Activated naive CD8-positive, alpha-beta T cell treated with anti-CD3 and anti-CD28 coated beads, Interleukin-2, amount 50 U/mL, for 16 hours (primary cell): ENCODE measurements at regions not wholly inside any gene's neighbourhood (a gene's known extent, or its start where the extent isn't known, plus 50 kb on each side); places are given as distances from the start of the nearest gene placed in this dataset.
"Not testable (repeated sequence)": the region's sequence is repeated elsewhere in the genome, so short reads cannot be mapped to it uniquely, and the experiment has no call there.

Experiments
- DNase-seq: peaks from one replicate; pipeline ENCODE4 v3.0.0-alpha.2; 2020; ENCODE audit warnings: low read depth, low spot score

DNA sequence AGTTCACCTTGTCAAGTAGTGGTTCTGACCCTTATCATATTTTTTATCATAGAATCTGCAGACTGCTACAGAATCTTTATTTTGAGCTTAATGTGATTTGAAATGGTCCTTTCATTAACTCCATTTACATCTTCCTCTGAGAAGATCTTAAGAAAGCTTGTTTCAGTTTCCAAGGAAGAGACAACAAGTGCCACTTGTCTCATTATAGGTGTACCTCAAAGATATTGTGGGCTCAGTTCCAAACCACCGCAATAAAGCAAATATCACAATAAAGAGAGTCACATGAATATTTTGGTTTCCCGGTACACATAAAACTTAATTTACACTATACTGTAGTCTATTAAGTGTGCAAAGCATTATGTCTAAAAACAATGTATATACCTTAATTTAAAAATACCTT, 66.4 kb upstream of the ATXN1 start:
- DNase-seq = no peak

GRCh38 chr6:16825784-16826183, 64.5 kb upstream of the ATXN1 start:
- no peak for DNase-seq

- DNase-seq = no peak
Observed at GRCh38 chr6:16824845-16825685, 63.8 kb upstream of the ATXN1 start.

- DNase-seq = no peak
Observed at GRCh38 chr6:16823718-16824352, 62.6 kb upstream of the ATXN1 start.

GRCh38 chr6:16822975-16823717, 61.9 kb upstream of the ATXN1 start:
- DNase-seq = no peak

- no peak for DNase-seq
Observed at GRCh38 chr6:16822529-16822928, 61.3 kb upstream of the ATXN1 start.

DNA sequence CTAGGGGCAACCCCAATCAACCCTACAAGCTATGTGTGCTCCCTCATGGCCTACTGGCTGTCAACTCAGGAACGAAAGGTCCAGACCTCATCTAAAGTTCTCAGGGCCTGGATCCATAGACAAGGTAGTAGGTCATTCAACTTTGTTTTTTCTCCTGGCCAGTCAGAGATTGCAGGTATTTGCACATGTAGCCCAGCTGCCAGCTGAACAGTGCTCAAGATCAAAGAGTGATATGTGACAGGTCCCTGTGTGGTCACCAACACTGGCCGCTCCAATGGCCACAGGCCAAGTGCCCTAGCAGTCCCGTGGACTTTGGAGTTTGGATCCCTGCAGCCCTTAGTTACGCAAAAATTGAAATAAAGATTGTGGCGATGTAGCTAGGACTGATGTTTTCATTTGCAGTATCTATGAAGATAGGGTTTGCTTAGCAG, 60.6 kb upstream of the ATXN1 start:
- DNase-seq = no peak

DNA sequence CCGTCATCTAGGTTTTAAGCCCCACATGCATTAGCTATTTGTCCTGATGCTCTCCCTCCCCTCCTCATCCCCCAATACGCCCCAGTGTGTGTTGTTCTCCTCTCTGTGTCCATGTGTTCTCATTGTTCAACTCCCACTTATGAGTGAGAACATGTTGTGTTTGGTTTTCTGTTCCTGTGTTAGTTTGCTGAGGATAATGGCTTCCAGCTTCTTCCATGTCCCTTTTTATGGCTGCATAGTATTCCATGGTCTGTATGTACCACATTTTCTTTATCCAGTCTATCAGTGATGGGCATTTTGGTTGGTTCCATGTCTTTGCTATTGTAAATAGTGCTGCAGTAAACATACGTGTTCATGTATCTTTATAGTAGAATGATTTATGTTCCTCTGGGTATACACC, 59.0 kb upstream of the ATXN1 start:
- not testable (repeated sequence) for DNase-seq

DNA sequence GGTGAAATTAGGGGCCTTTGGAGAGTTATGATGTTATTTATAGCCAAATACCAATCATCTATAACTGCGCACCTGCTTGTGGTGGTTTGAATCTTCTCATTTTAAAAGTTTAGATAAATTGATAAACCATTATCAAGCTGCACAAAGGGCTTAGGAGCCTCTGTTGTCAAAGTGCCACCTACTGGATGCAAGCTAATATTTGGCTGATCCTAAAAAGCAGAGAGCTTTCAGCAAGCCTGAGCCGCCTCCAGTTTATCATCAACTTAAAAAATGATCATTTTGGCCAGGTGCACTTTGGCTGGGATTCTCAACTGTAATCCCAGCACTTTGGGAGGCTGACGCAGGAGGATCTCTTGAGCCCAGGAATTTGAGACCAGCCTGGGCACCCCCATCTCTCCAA, 58.5 kb upstream of the ATXN1 start:
- no peak for DNase-seq

- no peak for DNase-seq
Observed at GRCh38 chr6:16818992-16819626, 57.8 kb upstream of the ATXN1 start.

DNA sequence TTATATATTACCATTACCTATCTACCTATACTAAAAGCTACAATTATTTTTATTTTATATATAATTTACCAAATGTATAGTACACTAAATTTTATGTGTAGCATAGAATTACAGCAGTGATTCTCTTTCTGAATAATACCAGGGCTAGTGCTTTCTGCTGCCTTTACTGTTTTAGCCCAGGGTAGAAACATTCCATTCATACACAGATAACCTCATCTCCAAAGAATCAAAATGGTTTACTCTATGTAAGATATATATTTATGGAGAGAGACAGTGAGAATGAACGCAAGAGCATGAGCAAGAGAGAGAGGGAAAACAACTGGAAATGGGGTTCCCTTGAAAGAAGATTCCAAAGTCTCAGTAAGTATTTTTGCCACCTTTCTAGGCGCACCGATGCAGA, 56.3 kb upstream of the ATXN1 start:
- DNase-seq = no peak

DNA sequence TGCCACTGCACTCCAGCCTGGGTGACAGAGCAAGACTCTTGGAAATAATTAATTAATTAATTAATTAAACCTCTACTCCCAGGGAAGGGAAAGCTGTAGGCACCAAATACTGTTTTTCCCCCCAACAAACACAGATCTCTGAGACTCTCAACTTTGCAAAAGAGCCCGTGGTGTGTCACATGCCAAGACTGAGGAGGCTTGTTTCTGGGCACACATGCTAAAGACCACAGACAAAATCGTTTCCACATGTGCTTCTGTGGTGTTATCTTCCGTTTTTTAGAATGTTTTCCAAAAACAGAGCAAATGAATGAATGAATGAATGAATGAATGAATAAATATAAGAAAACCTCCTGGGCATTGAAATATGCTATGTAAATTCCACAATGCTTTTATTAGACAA, 55.6 kb upstream of the ATXN1 start:
- DNase-seq = no peak

- DNase-seq = no peak
Observed at GRCh38 chr6:16812993-16813392, 51.7 kb upstream of the ATXN1 start.

DNA sequence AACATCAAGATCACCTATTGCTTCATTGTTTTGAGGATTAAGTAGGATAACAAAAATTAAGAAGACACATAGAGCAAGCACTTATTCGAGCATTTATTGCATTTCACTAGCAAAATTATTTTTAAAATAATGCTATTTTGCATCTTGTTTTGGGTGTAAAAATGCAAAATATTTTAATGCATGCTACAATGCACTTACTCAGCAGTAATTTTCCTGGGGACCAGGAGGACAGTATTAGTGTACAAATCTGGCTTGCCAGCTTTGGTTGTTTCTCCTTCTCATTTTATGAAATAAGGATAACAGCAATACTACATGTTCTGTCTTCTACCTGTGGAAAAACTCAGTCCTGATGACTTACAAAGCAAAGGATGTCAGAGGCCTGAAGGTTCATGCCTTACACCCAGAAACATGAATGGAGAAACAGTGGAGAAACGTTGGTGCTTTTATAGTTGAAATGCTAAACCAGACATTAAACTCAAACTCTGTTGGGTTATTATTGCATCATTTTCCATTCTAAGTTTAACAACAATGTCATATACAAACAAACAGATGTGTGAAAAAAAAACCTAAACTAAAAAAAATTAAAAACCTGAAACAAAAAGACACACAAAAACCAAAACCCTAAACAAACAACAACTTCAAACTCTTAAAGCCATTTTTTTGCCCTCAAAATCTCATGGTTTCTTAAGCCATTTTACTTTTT, 50.2 kb upstream of the ATXN1 start:
- DNase-seq = no peak
